Chondrocyte (in vitro differentiated cells): ENCODE measurements at regions not wholly inside any gene's neighbourhood (a gene's known extent, or its start where the extent isn't known, plus 50 kb on each side); places are given as distances from the start of the nearest gene placed in this dataset.

Experiments used
- DNase-seq: peaks from one replicate; pipeline ENCODE4 v3.0.0; 2021; ENCODE audit warnings: mixed read lengths, low spot score
- H3K27ac Mint-ChIP-seq: one replicate; pipeline ENCODE4 v1.8.0; 2021; ENCODE audit warnings: mild to moderate bottlenecking, moderate library complexity, mixed read lengths; ENCODE audit not compliant: unreplicated experiment
- H3K27me3 Mint-ChIP-seq: 2 replicates; pipeline ENCODE4 v1.8.0; 2021; ENCODE audit warnings: low read depth, mixed read lengths
- H3K36me3 Mint-ChIP-seq: 2 replicates; pipeline ENCODE4 v1.8.0; 2021; ENCODE audit warnings: low read depth, mixed read lengths
- H3K4me1 Mint-ChIP-seq: 2 replicates; pipeline ENCODE4 v1.8.0; 2021; ENCODE audit warnings: low read depth, mild to moderate bottlenecking, mixed read lengths
- H3K4me3 Mint-ChIP-seq: one replicate; pipeline ENCODE4 v1.8.0; 2021; ENCODE audit warnings: mild to moderate bottlenecking, moderate library complexity, mixed read lengths; ENCODE audit not compliant: unreplicated experiment
- H3K9me3 Mint-ChIP-seq: 2 replicates; pipeline ENCODE4 v1.8.0; 2021; ENCODE audit warnings: low read depth, mixed read lengths
- TF ChIP-seq, protein P1 (sequence below): fragments of 200-600 bp; sonication (generic); IDR thresholded peaks from 2 replicates; pipeline ENCODE4 v1.5.0; 2021; ENCODE audit warnings: antibody characterized with exemption, mild to moderate bottlenecking, moderate library complexity

DNA sequence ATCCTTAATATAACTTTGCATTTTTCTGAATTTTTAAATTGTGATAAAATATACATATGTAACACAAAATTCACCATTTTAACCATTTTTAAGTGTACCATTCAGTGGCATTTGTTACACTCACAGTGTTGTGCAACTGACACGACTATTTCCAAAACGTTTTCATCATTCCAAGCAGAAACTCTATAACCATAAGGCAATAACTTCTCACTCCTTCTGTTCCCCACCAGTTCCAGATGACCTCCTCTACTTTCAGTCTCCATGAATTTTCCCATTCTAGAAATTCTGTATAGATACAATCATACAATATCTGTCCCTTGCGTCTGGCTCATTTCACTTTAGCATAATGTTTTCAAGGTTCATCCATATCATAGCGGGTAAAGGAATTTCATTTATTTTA lies 223.5 kb upstream of the TTC14 start:
- Mint-ChIP-seq H3K9me3 (no peaks in the 10 kb centered on the region), H3K27ac (no peak overlapping the region), H3K36me3 (no peaks in the 10 kb centered on the region), H3K4me1 (peaks cover 10% of the 10 kb centered on the region), H3K27me3 (peaks cover 4% of the 10 kb centered on the region), H3K4me3 (no peak overlapping the region)
- TF ChIP-seq, protein P1, sequence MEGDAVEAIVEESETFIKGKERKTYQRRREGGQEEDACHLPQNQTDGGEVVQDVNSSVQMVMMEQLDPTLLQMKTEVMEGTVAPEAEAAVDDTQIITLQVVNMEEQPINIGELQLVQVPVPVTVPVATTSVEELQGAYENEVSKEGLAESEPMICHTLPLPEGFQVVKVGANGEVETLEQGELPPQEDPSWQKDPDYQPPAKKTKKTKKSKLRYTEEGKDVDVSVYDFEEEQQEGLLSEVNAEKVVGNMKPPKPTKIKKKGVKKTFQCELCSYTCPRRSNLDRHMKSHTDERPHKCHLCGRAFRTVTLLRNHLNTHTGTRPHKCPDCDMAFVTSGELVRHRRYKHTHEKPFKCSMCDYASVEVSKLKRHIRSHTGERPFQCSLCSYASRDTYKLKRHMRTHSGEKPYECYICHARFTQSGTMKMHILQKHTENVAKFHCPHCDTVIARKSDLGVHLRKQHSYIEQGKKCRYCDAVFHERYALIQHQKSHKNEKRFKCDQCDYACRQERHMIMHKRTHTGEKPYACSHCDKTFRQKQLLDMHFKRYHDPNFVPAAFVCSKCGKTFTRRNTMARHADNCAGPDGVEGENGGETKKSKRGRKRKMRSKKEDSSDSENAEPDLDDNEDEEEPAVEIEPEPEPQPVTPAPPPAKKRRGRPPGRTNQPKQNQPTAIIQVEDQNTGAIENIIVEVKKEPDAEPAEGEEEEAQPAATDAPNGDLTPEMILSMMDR: no peak
- no peak for DNase-seq

DNA sequence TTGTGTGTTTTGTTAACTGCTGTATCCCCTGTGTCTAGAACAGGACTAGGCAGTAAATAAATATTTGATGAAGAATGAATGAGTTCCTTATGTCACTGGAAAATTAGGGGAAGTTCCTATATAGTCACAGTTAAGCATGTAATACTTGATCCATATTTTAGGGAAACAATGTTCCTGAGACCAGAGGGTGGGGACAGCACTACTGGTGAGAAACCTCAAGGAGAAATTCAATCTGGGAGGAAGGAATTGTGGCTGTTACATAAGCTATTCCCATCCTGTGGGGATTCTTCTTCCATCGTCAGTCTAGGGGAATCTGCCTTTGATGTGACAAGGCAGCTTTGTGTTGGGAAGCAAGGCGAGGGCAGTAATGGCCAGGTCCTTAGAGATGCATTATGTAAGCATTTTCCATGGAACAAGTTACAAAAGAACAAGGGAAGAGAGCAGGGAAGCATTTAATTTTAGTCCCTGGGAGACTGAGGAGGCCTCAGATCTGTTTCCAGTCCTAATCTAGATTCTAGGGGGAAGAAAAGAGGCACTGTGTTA lies 219.3 kb upstream of the TTC14 start:
- Mint-ChIP-seq H3K9me3 (no peaks in the 10 kb centered on the region), H3K36me3 (no peaks in the 10 kb centered on the region), H3K27me3 (peaks cover 2% of the 10 kb centered on the region), H3K4me1 (peaks cover 16% of the 10 kb centered on the region), H3K4me3 (no peak overlapping the region), H3K27ac (no peak overlapping the region)
- DNase-seq: no peak
- TF ChIP-seq, protein P1: no peak

DNA sequence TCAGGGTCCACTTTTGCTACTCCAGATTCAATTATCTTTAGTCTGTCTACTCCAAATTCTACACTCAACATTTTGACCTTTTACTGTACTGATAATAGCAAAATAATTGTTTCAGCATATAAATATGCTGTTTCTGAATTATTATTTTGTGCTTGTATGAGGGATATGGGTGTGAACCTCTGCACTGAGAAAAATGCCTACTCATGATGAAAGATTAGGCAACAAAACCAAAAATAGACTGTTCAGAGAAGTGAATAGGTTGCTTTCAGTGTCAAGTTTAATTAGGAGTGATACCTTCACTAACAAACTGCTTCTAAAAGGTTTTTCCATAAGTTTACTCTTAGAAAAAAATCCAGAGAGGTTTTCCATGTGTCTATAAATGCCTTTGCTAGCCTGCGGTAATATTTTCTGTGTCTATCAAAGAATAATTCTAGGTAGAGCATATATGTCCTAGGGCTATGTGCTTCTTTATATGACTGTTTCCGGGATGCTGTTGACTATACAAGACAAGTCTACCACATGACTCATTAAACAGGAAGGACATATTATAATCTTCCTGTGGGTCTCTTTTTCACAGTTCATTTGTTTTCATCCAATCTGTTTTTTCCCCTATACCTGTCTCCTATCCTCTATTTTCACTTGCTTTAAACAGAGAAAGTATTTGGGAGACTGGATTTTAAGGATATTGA lies 218.5 kb upstream of the TTC14 start:
- Mint-ChIP-seq H3K27ac (no peak overlapping the region), H3K27me3 (peaks cover 2% of the 10 kb centered on the region), H3K36me3 (no peaks in the 10 kb centered on the region), H3K4me3 (no peak overlapping the region), H3K4me1 (peaks cover 16% of the 10 kb centered on the region), H3K9me3 (no peaks in the 10 kb centered on the region)
- DNase-seq: no peak
- TF ChIP-seq, protein P1: no peak

DNA sequence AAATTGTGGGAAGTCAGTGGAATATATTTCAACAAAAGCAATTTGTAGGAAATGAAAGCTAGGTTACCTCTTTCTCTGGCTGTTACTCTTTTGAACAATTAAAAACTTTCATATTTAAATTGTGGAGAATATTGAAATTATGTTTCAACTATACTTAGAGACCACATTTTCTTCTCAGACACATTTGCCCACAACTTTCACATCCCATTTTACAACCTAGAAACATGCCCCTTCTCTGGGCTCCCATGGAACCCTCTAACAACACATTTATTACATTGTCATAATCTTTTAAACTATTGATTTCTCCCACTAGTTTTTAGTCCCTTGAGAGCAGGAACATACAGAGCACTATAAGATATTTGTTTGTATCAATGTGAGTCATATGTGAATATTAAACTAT lies 211.7 kb upstream of the TTC14 start:
- Mint-ChIP-seq H3K27ac (no peak overlapping the region), H3K27me3 (peaks cover 3% of the 10 kb centered on the region), H3K4me1 (no peaks in the 10 kb centered on the region), H3K36me3 (no peaks in the 10 kb centered on the region), H3K4me3 (no peak overlapping the region), H3K9me3 (no peaks in the 10 kb centered on the region)
- TF ChIP-seq, protein P1: no peak
- DNase-seq: no peak

DNA sequence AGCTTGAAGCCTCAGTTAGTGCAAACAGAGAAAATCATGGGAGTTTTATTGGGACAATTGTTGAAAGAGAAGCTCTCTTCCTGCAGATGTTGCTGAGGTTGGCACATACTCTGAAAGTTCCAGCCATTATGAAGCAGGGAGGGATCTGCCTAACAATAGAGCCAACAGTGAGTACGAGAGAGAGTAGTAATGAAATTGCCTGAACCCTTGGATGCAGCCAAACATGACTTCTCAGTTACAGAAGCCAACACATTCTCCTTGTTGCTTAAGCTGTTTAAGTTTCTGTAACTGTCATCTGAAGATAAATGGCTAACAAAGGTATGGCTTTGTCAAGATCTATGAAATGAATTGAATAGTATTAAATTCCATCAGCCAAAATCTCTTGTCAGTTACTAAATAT lies 211.0 kb upstream of the TTC14 start:
- Mint-ChIP-seq H3K9me3 (no peaks in the 10 kb centered on the region), H3K4me3 (no peak overlapping the region), H3K27ac (no peak overlapping the region), H3K4me1 (no peaks in the 10 kb centered on the region), H3K36me3 (no peaks in the 10 kb centered on the region), H3K27me3 (peaks cover 5% of the 10 kb centered on the region)
- TF ChIP-seq, protein P1: no peak
- DNase-seq: no peak
